Tibial nerve (tissue), 4 donors: ENCODE measurements at regions not wholly inside any gene's neighbourhood (a gene's known extent, or its start where the extent isn't known, plus 50 kb on each side); places are given as distances from the start of the nearest gene placed in this dataset.

Experiments used
- EP300 ChIP-seq, 2 donors: sonication (generic); formaldehyde crosslinking; IDR thresholded peaks; one replicate each; pipeline ENCODE4 v1.6.1; 2017; ENCODE audit warnings: antibody characterized with exemption in 2 of 2, mild to moderate bottlenecking in 1 of 2
- POLR2A ChIP-seq, 2 donors: fragments of 450-650 bp; IDR thresholded peaks; one replicate each; pipeline ENCODE4 v1.6.1; 2017; ENCODE audit warnings: antibody characterized with exemption in 2 of 2, mild to moderate bottlenecking in 2 of 2, moderate library complexity in 2 of 2
- TF ChIP-seq, protein P1 (sequence below), 5 experiments: fragments of 200-600 bp in 3 of 5; fragments of 450-650 bp in 2 of 5; sonication (generic) in 3 of 5; IDR thresholded peaks; one replicate each; pipeline ENCODE4 v1.5.1; 2016 to 2019; ENCODE audit warnings: antibody characterized with exemption in 5 of 5, mild to moderate bottlenecking in 3 of 5, moderate library complexity in 2 of 5

DNA sequence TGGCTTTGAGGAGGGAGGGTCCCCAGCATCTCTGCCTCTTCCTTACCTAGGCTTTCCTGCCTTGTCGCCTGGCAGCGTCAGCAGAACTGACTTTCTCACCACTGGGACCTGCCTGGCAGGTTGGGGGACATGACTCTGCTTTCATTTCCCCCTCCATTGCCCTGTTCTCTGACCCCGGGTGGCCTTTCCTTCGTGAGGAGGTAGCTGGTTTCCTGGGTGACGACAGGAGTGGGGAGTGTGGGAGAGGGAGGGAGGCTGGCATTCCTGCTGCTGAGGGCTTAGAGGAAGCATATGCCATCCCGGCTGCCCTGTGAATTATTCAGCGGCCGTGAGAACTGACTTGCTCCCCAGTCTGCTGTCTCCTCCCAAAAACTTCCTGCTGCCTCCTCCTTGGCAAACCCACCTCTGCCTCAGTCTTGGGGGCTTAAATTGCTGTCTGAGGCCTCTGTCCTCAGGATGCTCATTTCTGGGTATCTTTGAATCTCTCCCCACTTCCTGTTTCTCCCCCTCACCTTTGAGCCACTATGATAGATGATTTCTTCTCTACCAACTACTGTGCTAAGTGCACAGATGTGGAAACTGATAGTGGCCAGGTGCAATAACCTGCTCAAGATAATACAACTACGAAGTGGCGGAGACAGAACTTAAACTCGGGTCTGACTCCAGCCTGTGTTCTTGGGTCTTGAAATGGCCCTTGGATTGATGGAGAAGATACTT is 182.0 kb upstream of the CSF3R start:
- TF ChIP-seq POLR2A (IDR thresholded peaks at IDR 0.05) (no peak), EP300 (IDR thresholded peaks at IDR 0.05) (no peak)
- TF ChIP-seq, protein P1, sequence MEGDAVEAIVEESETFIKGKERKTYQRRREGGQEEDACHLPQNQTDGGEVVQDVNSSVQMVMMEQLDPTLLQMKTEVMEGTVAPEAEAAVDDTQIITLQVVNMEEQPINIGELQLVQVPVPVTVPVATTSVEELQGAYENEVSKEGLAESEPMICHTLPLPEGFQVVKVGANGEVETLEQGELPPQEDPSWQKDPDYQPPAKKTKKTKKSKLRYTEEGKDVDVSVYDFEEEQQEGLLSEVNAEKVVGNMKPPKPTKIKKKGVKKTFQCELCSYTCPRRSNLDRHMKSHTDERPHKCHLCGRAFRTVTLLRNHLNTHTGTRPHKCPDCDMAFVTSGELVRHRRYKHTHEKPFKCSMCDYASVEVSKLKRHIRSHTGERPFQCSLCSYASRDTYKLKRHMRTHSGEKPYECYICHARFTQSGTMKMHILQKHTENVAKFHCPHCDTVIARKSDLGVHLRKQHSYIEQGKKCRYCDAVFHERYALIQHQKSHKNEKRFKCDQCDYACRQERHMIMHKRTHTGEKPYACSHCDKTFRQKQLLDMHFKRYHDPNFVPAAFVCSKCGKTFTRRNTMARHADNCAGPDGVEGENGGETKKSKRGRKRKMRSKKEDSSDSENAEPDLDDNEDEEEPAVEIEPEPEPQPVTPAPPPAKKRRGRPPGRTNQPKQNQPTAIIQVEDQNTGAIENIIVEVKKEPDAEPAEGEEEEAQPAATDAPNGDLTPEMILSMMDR (IDR thresholded peaks at IDR 0.05), result no peak
